Ishikawa (cell line): ENCODE measurements at regions not wholly inside any gene's neighbourhood (a gene's known extent, or its start where the extent isn't known, plus 50 kb on each side); places are given as distances from the start of the nearest gene placed in this dataset.

Source experiments
- CEBPB ChIP-seq: IDR thresholded peaks from 2 replicates; pipeline ENCODE4 v1.6.1; 2012
- CREB1 ChIP-seq: IDR thresholded peaks from 2 replicates; pipeline ENCODE4 v1.6.1; 2012; ENCODE audit warnings: low read depth
- EGR1 ChIP-seq: IDR thresholded peaks from 2 replicates; pipeline ENCODE4 v1.6.1; 2012
- EP300 ChIP-seq: IDR thresholded peaks from 2 replicates; pipeline ENCODE4 v1.6.1; 2012; ENCODE audit warnings: borderline replicate concordance
- FOXM1 ChIP-seq: IDR thresholded peaks from 2 replicates; pipeline ENCODE4 v1.6.1; 2012; ENCODE audit warnings: low read depth, borderline replicate concordance
- MAX ChIP-seq: IDR thresholded peaks from 2 replicates; pipeline ENCODE4 v1.6.1; 2012
- NFIC ChIP-seq: IDR thresholded peaks from 2 replicates; pipeline ENCODE4 v1.6.1; 2012
- RAD21 ChIP-seq: IDR thresholded peaks from 2 replicates; pipeline ENCODE4 v1.6.1; 2012; ENCODE audit warnings: low read depth
- REST ChIP-seq: IDR thresholded peaks from 2 replicates; pipeline ENCODE4 v1.6.1; 2012; ENCODE audit warnings: low read depth, mild to moderate bottlenecking
- TAF1 ChIP-seq: IDR thresholded peaks from 2 replicates; pipeline ENCODE4 v1.6.1; 2012; ENCODE audit warnings: low read depth, mild to moderate bottlenecking
- TCF12 ChIP-seq: IDR thresholded peaks from 2 replicates; pipeline ENCODE4 v1.6.1; 2012; ENCODE audit warnings: low read depth
- TEAD4 ChIP-seq: IDR thresholded peaks from 2 replicates; pipeline ENCODE4 v1.6.1; 2012
- USF1 ChIP-seq: IDR thresholded peaks from 2 replicates; pipeline ENCODE4 v1.6.1; 2012
- YY1 ChIP-seq: IDR thresholded peaks from 2 replicates; pipeline ENCODE4 v1.6.1; 2012; ENCODE audit warnings: low read depth
- ZBTB7A ChIP-seq: IDR thresholded peaks from 2 replicates; pipeline ENCODE4 v1.6.1; 2012; ENCODE audit warnings: low read depth

DNA sequence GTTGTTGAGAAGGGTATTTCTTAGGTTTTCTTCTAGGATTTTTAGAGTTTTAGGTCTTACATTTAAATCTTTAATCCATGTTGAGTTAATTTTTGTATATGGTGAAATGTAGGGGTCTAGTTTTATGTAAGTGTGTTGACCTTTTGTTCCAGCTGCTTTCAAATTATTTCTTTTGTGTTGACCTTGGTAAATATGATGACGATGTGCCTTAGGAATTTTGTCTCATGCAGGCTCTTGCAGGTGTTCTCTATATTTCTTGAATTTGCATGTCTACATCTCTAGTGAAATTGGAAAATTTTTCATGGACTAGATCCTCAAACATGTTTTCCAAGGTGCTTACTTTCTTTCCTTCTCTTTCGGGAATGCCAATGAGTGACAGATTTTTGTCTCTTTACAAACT lies 1609.3 kb upstream of the ZEB2 start:
- TF ChIP-seq NFIC (no peak), ZBTB7A (no peak)

DNA sequence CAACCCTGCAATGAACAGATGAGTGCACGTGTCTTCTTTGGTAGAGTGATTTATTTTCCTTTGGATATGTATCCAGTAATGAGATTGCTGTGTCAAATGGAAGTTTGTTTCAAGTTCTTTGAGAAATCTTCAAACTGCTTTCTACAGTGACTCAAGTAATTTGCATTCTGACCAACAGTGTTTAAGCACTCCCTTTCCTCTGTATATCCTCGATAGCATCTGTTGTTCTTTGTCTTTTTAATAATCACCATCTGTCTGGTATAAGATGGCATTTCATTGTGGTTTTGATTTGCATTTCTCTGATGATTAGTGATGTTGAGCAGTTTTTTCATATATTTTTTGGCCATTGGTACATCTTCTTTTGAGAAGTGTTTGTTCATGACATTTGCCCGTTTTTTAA lies 1608.3 kb upstream of the ZEB2 start:
- TF ChIP-seq MAX (no peak), EP300 (no peak), NFIC (no peak), RAD21 (no peak), CREB1 (no peak), ZBTB7A (no peak), CEBPB (no peak), USF1 (no peak), REST (no peak), TEAD4 (no peak), EGR1 (no peak), YY1 (no peak), TCF12 (no peak), TAF1 (no peak), FOXM1 (no peak)

GRCh38 chr2:146125551-146125950 lies 1605.6 kb upstream of the ZEB2 start:
- no peak for TF ChIP-seq MAX
- no peak for TF ChIP-seq NFIC
- no peak for TF ChIP-seq FOXM1
- no peak for TF ChIP-seq USF1
- no peak for TF ChIP-seq ZBTB7A
- no peak for TF ChIP-seq EP300

DNA sequence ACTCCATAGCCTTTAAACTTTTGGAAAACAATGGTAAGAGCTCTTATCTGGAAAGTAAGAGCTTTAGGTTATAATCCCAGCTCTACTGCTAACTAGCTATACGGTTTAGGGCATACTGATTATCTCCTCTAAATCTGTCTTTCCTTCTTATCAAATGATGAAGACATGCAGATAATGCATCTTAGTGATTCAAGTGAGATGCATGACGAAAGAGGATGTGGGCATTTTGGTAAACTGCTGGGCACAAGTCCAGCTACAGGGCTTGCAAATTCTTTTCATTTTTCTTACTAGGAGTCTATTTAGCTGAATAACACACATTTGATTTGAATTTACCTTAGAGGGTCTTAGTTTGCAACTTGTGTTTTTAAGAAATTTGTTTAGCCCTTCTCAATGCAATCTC lies 1604.8 kb upstream of the ZEB2 start:
- TF ChIP-seq EP300 (no peak), CREB1 (no peak), RAD21 (no peak), NFIC (no peak), TEAD4 (no peak), REST (no peak), TCF12 (no peak), MAX (no peak), YY1 (no peak)

DNA sequence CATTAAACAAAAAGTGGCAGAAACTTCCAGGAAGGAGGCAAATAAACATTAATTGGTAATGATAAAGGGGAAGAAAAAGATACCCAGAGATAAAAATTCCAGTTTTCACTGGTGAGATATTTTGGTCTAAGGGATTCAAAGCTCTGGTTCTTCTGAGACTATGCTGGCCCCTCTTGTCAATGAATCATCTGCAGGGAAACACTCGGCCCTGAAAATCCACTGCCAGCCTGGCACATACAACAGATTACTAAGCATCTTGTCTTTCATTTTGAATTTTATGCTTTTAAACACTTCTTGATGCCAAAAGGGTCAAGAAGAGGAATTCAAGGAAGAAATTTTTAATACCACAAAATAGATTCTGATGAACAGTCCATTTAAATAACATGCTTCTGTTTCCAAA lies 1603.8 kb upstream of the ZEB2 start:
- no peak for TF ChIP-seq FOXM1
- TF ChIP-seq NFIC, result no peak
- TF ChIP-seq CEBPB, result no peak
- no peak for TF ChIP-seq ZBTB7A
- no peak for TF ChIP-seq EP300
- TF ChIP-seq RAD21, result no peak
- TF ChIP-seq MAX, result no peak
- no peak for TF ChIP-seq REST
